Chondrocyte (in vitro differentiated cells): ENCODE measurements at regions not wholly inside any gene's neighbourhood (a gene's known extent, or its start where the extent isn't known, plus 50 kb on each side); places are given as distances from the start of the nearest gene placed in this dataset.

ENCODE experiments used
- DNase-seq: peaks from one replicate; pipeline ENCODE4 v3.0.0; 2021; ENCODE audit warnings: mixed read lengths, low spot score
- H3K27ac Mint-ChIP-seq: one replicate; pipeline ENCODE4 v1.8.0; 2021; ENCODE audit warnings: mild to moderate bottlenecking, moderate library complexity, mixed read lengths; ENCODE audit not compliant: unreplicated experiment
- H3K27me3 Mint-ChIP-seq: 2 replicates; pipeline ENCODE4 v1.8.0; 2021; ENCODE audit warnings: low read depth, mixed read lengths
- H3K36me3 Mint-ChIP-seq: 2 replicates; pipeline ENCODE4 v1.8.0; 2021; ENCODE audit warnings: low read depth, mixed read lengths
- H3K4me1 Mint-ChIP-seq: 2 replicates; pipeline ENCODE4 v1.8.0; 2021; ENCODE audit warnings: low read depth, mild to moderate bottlenecking, mixed read lengths
- H3K4me3 Mint-ChIP-seq: one replicate; pipeline ENCODE4 v1.8.0; 2021; ENCODE audit warnings: mild to moderate bottlenecking, moderate library complexity, mixed read lengths; ENCODE audit not compliant: unreplicated experiment
- H3K9me3 Mint-ChIP-seq: 2 replicates; pipeline ENCODE4 v1.8.0; 2021; ENCODE audit warnings: low read depth, mixed read lengths
- TF ChIP-seq, protein P1 (sequence below): fragments of 200-600 bp; sonication (generic); IDR thresholded peaks from 2 replicates; pipeline ENCODE4 v1.5.0; 2021; ENCODE audit warnings: antibody characterized with exemption, mild to moderate bottlenecking, moderate library complexity

DNA sequence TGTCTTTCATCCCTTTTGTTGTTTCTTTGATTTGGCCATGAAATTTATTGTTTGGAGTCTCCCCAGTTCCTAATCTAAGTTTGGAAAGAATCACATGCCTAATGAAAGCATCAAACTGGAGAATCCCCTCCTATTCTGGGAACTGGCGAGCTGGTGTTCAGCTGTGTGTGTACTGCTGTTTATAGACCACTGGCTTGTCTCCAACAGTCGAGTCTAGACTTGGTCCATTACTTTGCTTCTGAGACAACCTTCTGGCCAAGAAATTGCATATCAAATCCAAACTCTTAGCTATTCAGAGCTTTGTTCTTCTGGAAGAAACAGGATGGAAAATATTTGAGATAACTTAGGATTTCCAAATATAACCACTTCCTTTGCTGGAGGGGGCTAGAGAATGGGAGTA, 111.5 kb upstream of the THSD7B start:
- H3K36me3 Mint-ChIP-seq, result no peaks in the 10 kb centered on the region
- H3K27ac Mint-ChIP-seq, result no peak overlapping the region

DNA sequence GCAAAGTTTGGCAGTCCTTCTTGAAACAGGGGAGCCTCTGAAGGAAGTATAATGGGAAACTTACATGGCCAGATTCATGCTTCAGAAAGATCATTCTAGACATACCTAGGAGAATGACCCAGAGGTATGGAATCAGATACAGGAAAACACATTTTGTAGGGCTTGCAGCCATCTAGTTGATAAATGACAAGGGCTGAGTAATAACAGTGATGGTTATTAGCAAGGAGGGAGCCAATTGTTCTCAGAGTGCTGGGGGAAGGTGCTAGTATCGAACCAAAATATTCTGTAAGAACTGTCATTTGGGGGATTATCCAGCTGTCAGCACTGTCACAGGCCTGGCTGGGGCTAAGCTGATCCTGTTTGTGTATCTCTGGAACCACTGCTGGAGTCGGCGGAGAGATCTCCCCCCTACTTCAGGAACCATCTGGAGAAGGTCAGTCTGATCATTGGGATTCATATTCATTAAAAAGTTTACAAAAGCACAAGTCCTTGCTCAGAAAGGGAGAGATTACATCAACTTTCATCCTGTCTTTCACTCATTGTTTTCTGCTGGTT, 113.8 kb upstream of the THSD7B start:
- no peaks in the 10 kb centered on the region for H3K4me1 Mint-ChIP-seq
- no peak overlapping the region for H3K4me3 Mint-ChIP-seq
- no peak overlapping the region for H3K27ac Mint-ChIP-seq
- H3K36me3 Mint-ChIP-seq, result no peaks in the 10 kb centered on the region
- no peak for DNase-seq
- peaks cover 7% of the 10 kb centered on the region for H3K27me3 Mint-ChIP-seq
- no peaks in the 10 kb centered on the region for H3K9me3 Mint-ChIP-seq
- TF ChIP-seq, protein P1, sequence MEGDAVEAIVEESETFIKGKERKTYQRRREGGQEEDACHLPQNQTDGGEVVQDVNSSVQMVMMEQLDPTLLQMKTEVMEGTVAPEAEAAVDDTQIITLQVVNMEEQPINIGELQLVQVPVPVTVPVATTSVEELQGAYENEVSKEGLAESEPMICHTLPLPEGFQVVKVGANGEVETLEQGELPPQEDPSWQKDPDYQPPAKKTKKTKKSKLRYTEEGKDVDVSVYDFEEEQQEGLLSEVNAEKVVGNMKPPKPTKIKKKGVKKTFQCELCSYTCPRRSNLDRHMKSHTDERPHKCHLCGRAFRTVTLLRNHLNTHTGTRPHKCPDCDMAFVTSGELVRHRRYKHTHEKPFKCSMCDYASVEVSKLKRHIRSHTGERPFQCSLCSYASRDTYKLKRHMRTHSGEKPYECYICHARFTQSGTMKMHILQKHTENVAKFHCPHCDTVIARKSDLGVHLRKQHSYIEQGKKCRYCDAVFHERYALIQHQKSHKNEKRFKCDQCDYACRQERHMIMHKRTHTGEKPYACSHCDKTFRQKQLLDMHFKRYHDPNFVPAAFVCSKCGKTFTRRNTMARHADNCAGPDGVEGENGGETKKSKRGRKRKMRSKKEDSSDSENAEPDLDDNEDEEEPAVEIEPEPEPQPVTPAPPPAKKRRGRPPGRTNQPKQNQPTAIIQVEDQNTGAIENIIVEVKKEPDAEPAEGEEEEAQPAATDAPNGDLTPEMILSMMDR, result no peak

More for the DNA sequence above, 111.5 kb upstream of the THSD7B start:
- Mint-ChIP-seq H3K4me3 (no peak overlapping the region), H3K27me3 (peaks cover 7% of the 10 kb centered on the region), H3K4me1 (no peaks in the 10 kb centered on the region), H3K9me3 (peaks cover 3% of the 10 kb centered on the region)
- TF ChIP-seq, protein P1, result no peak
- no peak for DNase-seq

DNA sequence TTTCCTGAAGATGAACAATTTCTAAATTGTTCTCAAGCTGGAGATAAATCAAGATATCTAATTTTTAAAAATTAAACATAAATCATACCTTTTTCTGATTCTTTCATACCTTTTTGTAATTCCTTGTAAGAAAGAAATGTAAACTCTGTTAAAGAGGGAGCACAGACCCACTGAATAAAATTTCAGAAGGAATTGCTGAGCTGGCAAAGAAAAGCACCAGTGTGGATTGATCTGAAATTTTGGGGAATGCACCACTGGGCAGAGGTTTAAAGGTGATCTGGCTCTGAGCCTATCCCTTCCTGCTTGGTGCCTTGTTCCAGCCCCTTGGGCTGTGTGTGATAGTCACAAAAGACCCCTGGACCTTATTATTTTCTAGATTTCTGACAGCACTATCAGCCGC, 118.3 kb upstream of the THSD7B start:
- peaks cover 9% of the 10 kb centered on the region for H3K27me3 Mint-ChIP-seq
- H3K4me1 Mint-ChIP-seq, result no peaks in the 10 kb centered on the region
- H3K36me3 Mint-ChIP-seq, result no peaks in the 10 kb centered on the region
- DNase-seq, result no peak
- no peak overlapping the region for H3K4me3 Mint-ChIP-seq
- no peak overlapping the region for H3K27ac Mint-ChIP-seq
- TF ChIP-seq, protein P1, result no peak
- no peaks in the 10 kb centered on the region for H3K9me3 Mint-ChIP-seq

DNA sequence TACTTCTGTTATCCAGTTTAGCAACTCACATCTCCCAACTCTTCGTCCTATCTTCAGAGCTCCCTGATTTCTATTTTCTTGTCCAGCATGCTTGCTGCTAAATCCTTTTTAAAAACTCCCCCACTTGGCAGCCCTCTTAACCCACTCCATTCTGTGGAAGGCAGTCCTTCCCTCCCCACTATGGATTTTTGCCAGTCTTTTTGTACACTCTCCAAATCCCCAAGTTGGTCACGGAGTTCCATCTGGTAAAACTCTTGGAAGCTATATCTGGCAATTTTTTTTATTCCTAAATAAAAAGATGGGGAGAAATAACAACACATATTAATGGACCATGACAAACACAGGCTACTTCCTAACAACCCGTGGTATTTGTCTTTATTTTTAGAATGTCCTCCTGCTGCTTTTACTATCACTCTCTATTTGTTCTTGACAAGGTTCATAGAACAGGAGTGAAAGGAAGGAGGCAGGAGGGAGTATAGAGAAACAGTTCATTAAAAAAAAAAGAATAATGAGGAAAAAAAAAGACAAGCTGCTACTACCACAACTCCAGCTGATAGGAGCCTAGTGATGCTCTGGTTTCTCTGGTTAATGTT, 120.0 kb upstream of the THSD7B start:
- Mint-ChIP-seq H3K27ac (no peak overlapping the region), H3K36me3 (no peaks in the 10 kb centered on the region), H3K27me3 (peaks cover 2% of the 10 kb centered on the region), H3K9me3 (no peaks in the 10 kb centered on the region), H3K4me1 (no peaks in the 10 kb centered on the region), H3K4me3 (no peak overlapping the region)
- no peak for DNase-seq
- TF ChIP-seq, protein P1, result no peak

DNA sequence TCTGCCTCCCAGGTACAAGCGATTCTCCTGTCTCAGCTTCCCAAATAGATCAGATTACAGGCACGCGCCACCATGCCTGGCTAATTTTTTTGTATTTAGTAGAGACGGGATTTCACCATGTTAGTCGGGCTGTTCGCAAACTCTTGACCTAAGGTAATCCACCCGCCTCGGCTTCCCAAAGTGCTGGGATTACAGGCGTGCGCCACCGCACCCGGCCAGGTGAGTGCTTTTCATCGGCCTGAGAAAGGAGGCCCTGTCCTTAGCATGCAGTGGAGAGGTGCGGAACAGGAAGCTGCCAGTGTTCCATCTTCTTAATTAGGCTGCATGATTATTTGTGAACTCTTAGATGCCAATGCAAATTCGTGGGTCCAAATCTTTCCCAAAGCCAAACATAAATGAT, 125.7 kb upstream of the THSD7B start:
- Mint-ChIP-seq H3K4me3 (no peak overlapping the region), H3K9me3 (peaks cover 3% of the 10 kb centered on the region), H3K27me3 (no peaks in the 10 kb centered on the region), H3K36me3 (no peaks in the 10 kb centered on the region), H3K27ac (no peak overlapping the region), H3K4me1 (no peaks in the 10 kb centered on the region)
- TF ChIP-seq, protein P1, result no peak
- no peak for DNase-seq
